ENCODE measurements at regions not wholly inside any gene's neighbourhood (a gene's known extent, or its start where the extent isn't known, plus 50 kb on each side); places are given as distances from the start of the nearest gene placed in this dataset.

GRCh38 chr9:134259708-134260107 lies 66.5 kb upstream of the RXRA start:
- Mint-ChIP-seq H3K27ac (ENCODE audit: unreplicated experiment) (peak overlapping the region; percentile 57), H3K27me3 (ENCODE audit: low read depth) (no peaks in the 10 kb centered on the region), H3K4me3 (no peak overlapping the region), H3K4me1 (peaks cover 7% of the 10 kb centered on the region), H3K36me3 (ENCODE audit: low read depth) (no peaks in the 10 kb centered on the region), H3K9me3 (no peaks in the 10 kb centered on the region)
- DNase-seq (ENCODE audit: low read depth, low spot score) = no peak
- TF ChIP-seq, protein P1, sequence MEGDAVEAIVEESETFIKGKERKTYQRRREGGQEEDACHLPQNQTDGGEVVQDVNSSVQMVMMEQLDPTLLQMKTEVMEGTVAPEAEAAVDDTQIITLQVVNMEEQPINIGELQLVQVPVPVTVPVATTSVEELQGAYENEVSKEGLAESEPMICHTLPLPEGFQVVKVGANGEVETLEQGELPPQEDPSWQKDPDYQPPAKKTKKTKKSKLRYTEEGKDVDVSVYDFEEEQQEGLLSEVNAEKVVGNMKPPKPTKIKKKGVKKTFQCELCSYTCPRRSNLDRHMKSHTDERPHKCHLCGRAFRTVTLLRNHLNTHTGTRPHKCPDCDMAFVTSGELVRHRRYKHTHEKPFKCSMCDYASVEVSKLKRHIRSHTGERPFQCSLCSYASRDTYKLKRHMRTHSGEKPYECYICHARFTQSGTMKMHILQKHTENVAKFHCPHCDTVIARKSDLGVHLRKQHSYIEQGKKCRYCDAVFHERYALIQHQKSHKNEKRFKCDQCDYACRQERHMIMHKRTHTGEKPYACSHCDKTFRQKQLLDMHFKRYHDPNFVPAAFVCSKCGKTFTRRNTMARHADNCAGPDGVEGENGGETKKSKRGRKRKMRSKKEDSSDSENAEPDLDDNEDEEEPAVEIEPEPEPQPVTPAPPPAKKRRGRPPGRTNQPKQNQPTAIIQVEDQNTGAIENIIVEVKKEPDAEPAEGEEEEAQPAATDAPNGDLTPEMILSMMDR (conservative IDR thresholded peaks at IDR 0.05) = no peak

DNA sequence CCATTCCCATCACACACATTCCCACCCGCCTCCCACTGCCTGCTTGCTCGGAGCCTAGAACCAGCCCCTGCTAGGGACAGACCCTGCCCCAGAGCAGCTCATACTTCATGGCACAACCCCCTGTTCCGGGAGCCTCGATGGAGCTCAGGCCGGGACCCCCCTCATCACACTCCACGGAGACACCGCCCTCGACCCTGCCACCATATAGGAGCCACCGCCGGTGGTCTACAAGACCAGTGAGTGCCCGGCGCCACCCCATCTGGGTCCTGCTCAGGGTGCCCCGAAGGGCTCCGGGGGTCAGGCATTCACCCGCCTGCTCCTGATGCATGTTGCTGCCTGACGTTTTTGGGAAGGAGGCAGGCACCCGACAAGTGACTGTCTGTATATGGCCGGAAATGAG lies 65.5 kb upstream of the RXRA start:
- TF ChIP-seq, protein P1 (conservative IDR thresholded peaks at IDR 0.05) = no peak
- Mint-ChIP-seq H3K36me3 (ENCODE audit: low read depth) (no peaks in the 10 kb centered on the region), H3K9me3 (no peaks in the 10 kb centered on the region), H3K4me1 (peaks cover 7% of the 10 kb centered on the region), H3K27ac (ENCODE audit: unreplicated experiment) (no peak overlapping the region), H3K27me3 (ENCODE audit: low read depth) (no peaks in the 10 kb centered on the region), H3K4me3 (no peak overlapping the region)
- no peak for DNase-seq (ENCODE audit: low read depth, low spot score)

DNA sequence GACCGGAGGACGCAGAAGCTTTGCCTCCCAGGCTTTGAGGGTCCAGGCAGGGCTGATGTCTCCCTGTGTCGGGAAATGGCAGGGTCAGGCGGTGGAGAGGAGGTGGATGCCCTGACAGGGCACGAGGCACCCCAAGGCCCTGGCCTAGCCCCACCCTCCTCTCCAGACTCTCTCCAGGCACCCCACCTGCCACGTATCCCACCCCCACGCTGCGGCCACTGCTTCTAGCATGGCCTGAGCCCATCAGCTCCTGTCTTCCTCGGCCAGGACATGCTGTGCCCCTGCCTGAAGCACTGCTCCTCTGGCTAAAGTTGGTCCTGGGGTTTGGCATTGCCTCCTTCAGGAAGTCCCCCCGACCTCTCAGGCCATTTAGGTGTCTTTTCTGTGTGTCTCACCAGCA lies 64.2 kb upstream of the RXRA start:
- DNase-seq (ENCODE audit: low read depth, low spot score) = no peak
- no peak overlapping the region for H3K27ac Mint-ChIP-seq (ENCODE audit: unreplicated experiment)

DNA sequence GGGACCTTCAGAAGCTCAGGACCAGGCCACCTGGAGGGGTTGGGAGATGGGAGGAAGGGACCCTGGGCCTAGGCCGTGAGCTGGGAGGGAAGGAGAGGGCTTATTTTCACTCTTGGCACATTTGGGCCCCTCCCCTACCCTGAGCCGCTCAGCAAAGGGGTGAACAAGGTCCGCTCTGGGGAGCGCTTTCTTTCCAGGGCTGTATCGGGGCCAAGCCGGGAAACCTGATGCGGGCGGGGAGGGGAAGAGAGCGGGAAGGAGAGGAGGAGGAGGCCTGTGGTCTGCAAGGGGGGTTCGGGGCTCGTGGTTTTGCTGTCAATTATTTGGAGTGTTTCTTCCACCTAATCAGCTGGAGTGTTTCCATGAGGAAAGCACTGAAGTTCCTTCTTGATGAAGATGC lies 62.7 kb upstream of the RXRA start:
- H3K4me3 Mint-ChIP-seq = no peak overlapping the region
- no peaks in the 10 kb centered on the region for H3K36me3 Mint-ChIP-seq (ENCODE audit: low read depth)
- H3K4me1 Mint-ChIP-seq = peaks cover 16% of the 10 kb centered on the region
- peaks cover 7% of the 10 kb centered on the region for H3K9me3 Mint-ChIP-seq
- DNase-seq (ENCODE audit: low read depth, low spot score) = no peak
- TF ChIP-seq, protein P1 (conservative IDR thresholded peaks at IDR 0.05) = no peak
- H3K27me3 Mint-ChIP-seq (ENCODE audit: low read depth) = no peaks in the 10 kb centered on the region
- no peak overlapping the region for H3K27ac Mint-ChIP-seq (ENCODE audit: unreplicated experiment)

More for the DNA sequence above, 64.2 kb upstream of the RXRA start:
- Mint-ChIP-seq H3K4me3 (no peak overlapping the region), H3K27me3 (ENCODE audit: low read depth) (no peaks in the 10 kb centered on the region), H3K36me3 (ENCODE audit: low read depth) (no peaks in the 10 kb centered on the region), H3K4me1 (peaks cover 7% of the 10 kb centered on the region), H3K9me3 (peaks cover 7% of the 10 kb centered on the region)
- TF ChIP-seq, protein P1 (conservative IDR thresholded peaks at IDR 0.05) = no peak

GRCh38 chr9:134264169-134264568 lies 62.1 kb upstream of the RXRA start:
- H3K4me3 Mint-ChIP-seq = no peak overlapping the region
- H3K9me3 Mint-ChIP-seq = peaks cover 7% of the 10 kb centered on the region
- peaks cover 16% of the 10 kb centered on the region for H3K4me1 Mint-ChIP-seq
- no peaks in the 10 kb centered on the region for H3K36me3 Mint-ChIP-seq (ENCODE audit: low read depth)
- DNase-seq (ENCODE audit: low read depth, low spot score) = no peak
- TF ChIP-seq, protein P1 (conservative IDR thresholded peaks at IDR 0.05) = no peak
- no peaks in the 10 kb centered on the region for H3K27me3 Mint-ChIP-seq (ENCODE audit: low read depth)
- H3K27ac Mint-ChIP-seq (ENCODE audit: unreplicated experiment) = no peak overlapping the region

- TF ChIP-seq, protein P1 (conservative IDR thresholded peaks at IDR 0.05) = no peak
- no peaks in the 10 kb centered on the region for H3K36me3 Mint-ChIP-seq (ENCODE audit: low read depth)
- H3K9me3 Mint-ChIP-seq = peaks cover 7% of the 10 kb centered on the region
- H3K27me3 Mint-ChIP-seq (ENCODE audit: low read depth) = no peaks in the 10 kb centered on the region
- H3K4me1 Mint-ChIP-seq = peaks cover 16% of the 10 kb centered on the region
- no peak for DNase-seq (ENCODE audit: low read depth, low spot score)
- H3K4me3 Mint-ChIP-seq = no peak overlapping the region
- H3K27ac Mint-ChIP-seq (ENCODE audit: unreplicated experiment) = no peak overlapping the region
These were observed 61.2 kb upstream of the RXRA start for GRCh38 chr9:134265078-134265477.

Data from neural crest cell (in vitro differentiated cells).